GM23248 (cell line): ENCODE measurements at regions not wholly inside any gene's neighbourhood (a gene's known extent, or its start where the extent isn't known, plus 50 kb on each side); places are given as distances from the start of the nearest gene placed in this dataset.

ENCODE experiments used
- EZH2 ChIP-seq: fragments of 200-600 bp; sonication (generic); IDR thresholded peaks from 2 replicates; pipeline ENCODE4 v1.6.1; 2018; ENCODE audit warnings: antibody characterized with exemption, mild to moderate bottlenecking; ENCODE audit not compliant: insufficient read depth, poor library complexity, severe bottlenecking
- EZH2phosphoT487 ChIP-seq: fragments of 200-600 bp; sonication (generic); IDR thresholded peaks from 2 replicates; pipeline ENCODE4 v1.6.1; 2018; ENCODE audit warnings: antibody characterized with exemption, moderate library complexity, mild to moderate bottlenecking, low read depth; ENCODE audit not compliant: insufficient read depth

- TF ChIP-seq EZH2phosphoT487 (no peak), EZH2 (no peak)
Observed at GRCh38 chr1:228979325-228979699, 244.0 kb downstream of the RHOU start.
